Heart left ventricle (tissue), 13 donors: ENCODE measurements at regions not wholly inside any gene's neighbourhood (a gene's known extent, or its start where the extent isn't known, plus 50 kb on each side); places are given as distances from the start of the nearest gene placed in this dataset.

Experiments used
- CTCF ChIP-seq, 12 donors: fragments of 200-600 bp; sonication (generic) in 4 of 12; IDR thresholded peaks; one replicate each; pipeline versions ENCODE4 v1.5.0 to v1.8.0; 2018 to 2022; ENCODE audit warnings: antibody characterized with exemption in 12 of 12, mild to moderate bottlenecking in 5 of 12
- POLR2A ChIP-seq, 2 donors: fragments of 450-650 bp; IDR thresholded peaks; one replicate each; pipeline ENCODE4 v1.6.1; 2017; ENCODE audit warnings: antibody characterized with exemption in 2 of 2, mild to moderate bottlenecking in 2 of 2, moderate library complexity in 2 of 2
- donor health status: ischemic (EF 13 %, LVEDD 7.1; RV severe dilation, severe dysfunction).
- donor health status: DM: no; HTN: yes; CAD: no.
- donor health status: DM: no; HTN: no; CAD: no.
- donor health status: ischemic (EF 25% LVEDD 6.9; RV normal size, moderate dysfunction).
- donor health status: ischemic (EF 25% LVEDD 5.7; RV mildly dilated, moderate dysfunction).
- donor health status: ischemic (EF 35%, LVEDD 5.7; RV mildly dilated, moderate dysfunction).
- donor health status: nonischemic (EF 11% LVEDD 7.7; RV severe dilation, severe dysfunction).
- donor health status: DM: yes; HTN: yes; CAD: no.
- donor health status: PGD.
- donor health status: ischemic (EF 29% LVEDD 5.4; RV normal size, mild dysfunction).
- donor health status: nonischemic (EF 23%, LVEDD 6.1; RV moderate dilation, normal function).

- TF ChIP-seq CTCF (IDR thresholded peaks at IDR 0.05) (no peak), POLR2A (IDR thresholded peaks at IDR 0.05) (no peak)
Measured at GRCh38 chr5:2920312-2920711, 168.8 kb upstream of the IRX2 start.
